ENCODE measurements at regions not wholly inside any gene's neighbourhood (a gene's known extent, or its start where the extent isn't known, plus 50 kb on each side); places are given as distances from the start of the nearest gene placed in this dataset.
A peak's percentile ranks its signal among the peaks of the same experiment; 100 is the strongest.

- Histone ChIP-seq H3K9me3 (ENCODE audit: control insufficient read depth in 1 of 2, low read length in 2 of 2) (no peaks in the 10 kb centered on the region), H3K9ac (ENCODE audit: low read depth in 1 of 2, low read length in 2 of 2) (no peak overlapping the region), H3K36me3 (ENCODE audit: control insufficient read depth in 1 of 2, insufficient read depth in 2 of 2, low read length in 2 of 2) (no peaks in the 10 kb centered on the region), H3K27me3 (ENCODE audit: control insufficient read depth in 1 of 2, insufficient read depth in 2 of 2, low read length in 2 of 2) (no peaks in the 10 kb centered on the region), H3K27ac (ENCODE audit: low read depth, low read length) (no peak overlapping the region), H3K4me3 (ENCODE audit: low read depth in 1 of 2, low read length in 2 of 2) (no peak overlapping the region), H3K4me1 (ENCODE audit: control insufficient read depth in 1 of 2, insufficient read depth in 2 of 2, low read length in 2 of 2) (no peaks in the 10 kb centered on the region)
Measured at GRCh38 chr6:53986721-53987521, 124.3 kb upstream of the MLIP start.

GRCh38 chr6:53987522-53987888 lies 123.7 kb upstream of the MLIP start:
- H3K9me3 ChIP-seq (ENCODE audit: control insufficient read depth in 1 of 2, low read length in 2 of 2) = no peaks in the 10 kb centered on the region
- no peaks in the 10 kb centered on the region for H3K27me3 ChIP-seq (ENCODE audit: control insufficient read depth in 1 of 2, insufficient read depth in 2 of 2, low read length in 2 of 2)
- H3K36me3 ChIP-seq (ENCODE audit: control insufficient read depth in 1 of 2, insufficient read depth in 2 of 2, low read length in 2 of 2) = no peaks in the 10 kb centered on the region
- no peak overlapping the region for H3K4me3 ChIP-seq (ENCODE audit: low read depth in 1 of 2, low read length in 2 of 2)
- no peak overlapping the region for H3K27ac ChIP-seq (ENCODE audit: low read depth, low read length)
- H3K4me1 ChIP-seq (ENCODE audit: control insufficient read depth in 1 of 2, insufficient read depth in 2 of 2, low read length in 2 of 2) = no peaks in the 10 kb centered on the region
- H3K9ac ChIP-seq (ENCODE audit: low read depth in 1 of 2, low read length in 2 of 2) = no peak overlapping the region

GRCh38 chr6:53989504-53989903 lies 121.7 kb upstream of the MLIP start:
- H3K27ac ChIP-seq (ENCODE audit: low read depth, low read length) = no peak overlapping the region

GRCh38 chr6:53992522-53992921 lies 118.7 kb upstream of the MLIP start:
- Histone ChIP-seq H3K27me3 (ENCODE audit: control insufficient read depth in 1 of 2, insufficient read depth in 2 of 2, low read length in 2 of 2) (no peaks in the 10 kb centered on the region), H3K9ac (ENCODE audit: low read depth in 1 of 2, low read length in 2 of 2) (no peak overlapping the region), H3K9me3 (ENCODE audit: control insufficient read depth in 1 of 2, low read length in 2 of 2) (no peaks in the 10 kb centered on the region), H3K36me3 (ENCODE audit: control insufficient read depth in 1 of 2, insufficient read depth in 2 of 2, low read length in 2 of 2) (no peaks in the 10 kb centered on the region), H3K4me3 (ENCODE audit: low read depth in 1 of 2, low read length in 2 of 2) (no peak overlapping the region), H3K27ac (ENCODE audit: low read depth, low read length) (no peak overlapping the region), H3K4me1 (ENCODE audit: control insufficient read depth in 1 of 2, insufficient read depth in 2 of 2, low read length in 2 of 2) (no peaks in the 10 kb centered on the region)

More at GRCh38 chr6:53989504-53989903, 121.7 kb upstream of the MLIP start:
- H3K36me3 ChIP-seq (ENCODE audit: control insufficient read depth in 1 of 2, insufficient read depth in 2 of 2, low read length in 2 of 2) = no peaks in the 10 kb centered on the region
- H3K27me3 ChIP-seq (ENCODE audit: control insufficient read depth in 1 of 2, insufficient read depth in 2 of 2, low read length in 2 of 2) = no peaks in the 10 kb centered on the region
- H3K4me1 ChIP-seq (ENCODE audit: control insufficient read depth in 1 of 2, insufficient read depth in 2 of 2, low read length in 2 of 2) = no peaks in the 10 kb centered on the region
- no peaks in the 10 kb centered on the region for H3K9me3 ChIP-seq (ENCODE audit: control insufficient read depth in 1 of 2, low read length in 2 of 2)
- H3K4me3 ChIP-seq (ENCODE audit: low read depth in 1 of 2, low read length in 2 of 2) = no peak overlapping the region
- no peak overlapping the region for H3K9ac ChIP-seq (ENCODE audit: low read depth in 1 of 2, low read length in 2 of 2)

GRCh38 chr6:53994201-53994600 lies 117.0 kb upstream of the MLIP start:
- Histone ChIP-seq H3K36me3 (ENCODE audit: control insufficient read depth in 1 of 2, insufficient read depth in 2 of 2, low read length in 2 of 2) (no peaks in the 10 kb centered on the region), H3K27ac (ENCODE audit: low read depth, low read length) (no peak overlapping the region), H3K27me3 (ENCODE audit: control insufficient read depth in 1 of 2, insufficient read depth in 2 of 2, low read length in 2 of 2) (no peaks in the 10 kb centered on the region), H3K9me3 (ENCODE audit: control insufficient read depth in 1 of 2, low read length in 2 of 2) (no peaks in the 10 kb centered on the region), H3K9ac (ENCODE audit: low read depth in 1 of 2, low read length in 2 of 2) (no peak overlapping the region), H3K4me3 (ENCODE audit: low read depth in 1 of 2, low read length in 2 of 2) (no peak overlapping the region), H3K4me1 (ENCODE audit: control insufficient read depth in 1 of 2, insufficient read depth in 2 of 2, low read length in 2 of 2) (peaks cover 4 to 9% of the 10 kb centered on the region in 2 donors)

- no peaks in the 10 kb centered on the region for H3K27me3 ChIP-seq (ENCODE audit: control insufficient read depth in 1 of 2, insufficient read depth in 2 of 2, low read length in 2 of 2)
- H3K4me3 ChIP-seq (ENCODE audit: low read depth in 1 of 2, low read length in 2 of 2) = no peak overlapping the region
- H3K36me3 ChIP-seq (ENCODE audit: control insufficient read depth in 1 of 2, insufficient read depth in 2 of 2, low read length in 2 of 2) = no peaks in the 10 kb centered on the region
- H3K9me3 ChIP-seq (ENCODE audit: control insufficient read depth in 1 of 2, low read length in 2 of 2) = no peaks in the 10 kb centered on the region
- H3K27ac ChIP-seq (ENCODE audit: low read depth, low read length) = no peak overlapping the region
- peaks cover 4 to 9% of the 10 kb centered on the region in 2 donors for H3K4me1 ChIP-seq (ENCODE audit: control insufficient read depth in 1 of 2, insufficient read depth in 2 of 2, low read length in 2 of 2)
- H3K9ac ChIP-seq (ENCODE audit: low read depth in 1 of 2, low read length in 2 of 2) = no peak overlapping the region
Measured at GRCh38 chr6:53995935-53996334, 115.3 kb upstream of the MLIP start.

- no peaks in the 10 kb centered on the region for H3K9me3 ChIP-seq (ENCODE audit: control insufficient read depth in 1 of 2, low read length in 2 of 2)
- peak overlapping the region in 1 of 2 donors; percentile 14 for H3K4me3 ChIP-seq (ENCODE audit: low read depth in 1 of 2, low read length in 2 of 2)
- no peak overlapping the region for H3K27ac ChIP-seq (ENCODE audit: low read depth, low read length)
- no peak overlapping the region for H3K9ac ChIP-seq (ENCODE audit: low read depth in 1 of 2, low read length in 2 of 2)
- peaks cover 4 to 9% of the 10 kb centered on the region in 2 donors for H3K4me1 ChIP-seq (ENCODE audit: control insufficient read depth in 1 of 2, insufficient read depth in 2 of 2, low read length in 2 of 2)
- H3K36me3 ChIP-seq (ENCODE audit: control insufficient read depth in 1 of 2, insufficient read depth in 2 of 2, low read length in 2 of 2) = no peaks in the 10 kb centered on the region
- no peaks in the 10 kb centered on the region for H3K27me3 ChIP-seq (ENCODE audit: control insufficient read depth in 1 of 2, insufficient read depth in 2 of 2, low read length in 2 of 2)
Measured at GRCh38 chr6:53998303-53998702, 112.9 kb upstream of the MLIP start.

- Histone ChIP-seq H3K36me3 (ENCODE audit: control insufficient read depth in 1 of 2, insufficient read depth in 2 of 2, low read length in 2 of 2) (no peaks in the 10 kb centered on the region), H3K27ac (ENCODE audit: low read depth, low read length) (no peak overlapping the region), H3K4me1 (ENCODE audit: control insufficient read depth in 1 of 2, insufficient read depth in 2 of 2, low read length in 2 of 2) (peaks cover 4 to 9% of the 10 kb centered on the region in 2 donors), H3K4me3 (ENCODE audit: low read depth in 1 of 2, low read length in 2 of 2) (no peak overlapping the region), H3K27me3 (ENCODE audit: control insufficient read depth in 1 of 2, insufficient read depth in 2 of 2, low read length in 2 of 2) (no peaks in the 10 kb centered on the region), H3K9me3 (ENCODE audit: control insufficient read depth in 1 of 2, low read length in 2 of 2) (no peaks in the 10 kb centered on the region), H3K9ac (ENCODE audit: low read depth in 1 of 2, low read length in 2 of 2) (no peak overlapping the region)
Measured at GRCh38 chr6:53999088-53999755, 112.0 kb upstream of the MLIP start.

GRCh38 chr6:54002116-54002515 lies 109.1 kb upstream of the MLIP start:
- Histone ChIP-seq H3K27ac (ENCODE audit: low read depth, low read length) (no peak overlapping the region), H3K4me1 (ENCODE audit: control insufficient read depth in 1 of 2, insufficient read depth in 2 of 2, low read length in 2 of 2) (peaks cover 4 to 9% of the 10 kb centered on the region in 2 donors), H3K36me3 (ENCODE audit: control insufficient read depth in 1 of 2, insufficient read depth in 2 of 2, low read length in 2 of 2) (no peaks in the 10 kb centered on the region), H3K9me3 (ENCODE audit: control insufficient read depth in 1 of 2, low read length in 2 of 2) (no peaks in the 10 kb centered on the region), H3K4me3 (ENCODE audit: low read depth in 1 of 2, low read length in 2 of 2) (no peak overlapping the region), H3K27me3 (ENCODE audit: control insufficient read depth in 1 of 2, insufficient read depth in 2 of 2, low read length in 2 of 2) (no peaks in the 10 kb centered on the region), H3K9ac (ENCODE audit: low read depth in 1 of 2, low read length in 2 of 2) (no peak overlapping the region)

- Histone ChIP-seq H3K9ac (ENCODE audit: low read depth in 1 of 2, low read length in 2 of 2) (no peak overlapping the region), H3K4me1 (ENCODE audit: control insufficient read depth in 1 of 2, insufficient read depth in 2 of 2, low read length in 2 of 2) (peaks cover 4 to 7% of the 10 kb centered on the region in 2 donors), H3K4me3 (ENCODE audit: low read depth in 1 of 2, low read length in 2 of 2) (no peak overlapping the region), H3K27me3 (ENCODE audit: control insufficient read depth in 1 of 2, insufficient read depth in 2 of 2, low read length in 2 of 2) (no peaks in the 10 kb centered on the region), H3K9me3 (ENCODE audit: control insufficient read depth in 1 of 2, low read length in 2 of 2) (no peaks in the 10 kb centered on the region), H3K36me3 (ENCODE audit: control insufficient read depth in 1 of 2, insufficient read depth in 2 of 2, low read length in 2 of 2) (no peaks in the 10 kb centered on the region), H3K27ac (ENCODE audit: low read depth, low read length) (no peak overlapping the region)
Measured at GRCh38 chr6:54003316-54003715, 107.9 kb upstream of the MLIP start.
